K562 (cell line): ENCODE measurements at regions not wholly inside any gene's neighbourhood (a gene's known extent, or its start where the extent isn't known, plus 50 kb on each side); places are given as distances from the start of the nearest gene placed in this dataset.

Experiments
- ATAC-seq: fragments of 200-7000 bp; cut with Tn5 transposase; 3 replicates; pipeline ENCODE4 v1.9.1; 2020; ENCODE audit warnings: moderate library complexity
- BruUV-seq: library from RNA; stranded (reverse); fragments of 400-500 nt; replicated peaks from 2 replicates; lab custom pipeline; 2021; lab: Mats Ljungman, UMichigan
- CTCF ChIA-PET: fragments of 300-600 bp; formaldehyde crosslinking; extraction: SDS; loops from one replicate; lab custom pipeline; 2021; ENCODE audit warnings: low intra/inter-chr PET ratio; lab: Yijun Ruan, JAX
- POLR2A ChIA-PET: fragments of 300-600, 350-650 bp; sonication (Branson Sonifier 250); formaldehyde crosslinking; extraction: SDS; loops from one replicate; lab custom pipeline; 2021; ENCODE audit warnings: antibody characterized with exemption, inconsistent platforms; lab: Yijun Ruan, JAX
- DNase-seq, 4 experiments: peaks; one replicate each; pipeline versions ENCODE4 v3.0.0 to v3.0.0-alpha.2; 2011 to 2018; ENCODE audit warnings: low spot score in 3 of 4, mixed read lengths in 3 of 4; ENCODE audit errors: extremely low read depth in 1 of 4
- FAIRE-seq: peaks from 2 replicates; lab custom pipeline; 2011; peaks lifted over from hg19 to GRCh38; lab: Jason Lieb, UNC
- H2AFZ ChIP-seq: 2 replicates; pipeline ENCODE4 v1.6.0; 2011; ENCODE audit warnings: low read depth, low read length, control low read depth, inconsistent platforms
- H3K27ac ChIP-seq: fragments of 200-600 bp; 3 replicates; pipeline ENCODE4 v1.8.0; 2011; ENCODE audit warnings: low read depth, mild to moderate bottlenecking, control low read depth, inconsistent platforms, low read length, moderate library complexity, mixed read lengths; ENCODE audit errors: extremely low read depth
- H3K27me3 ChIP-seq, 2 experiments: fragments of 300-600 bp in 1 of 2; 2 replicates in 1 of 2; 3 replicates in 1 of 2; pipeline versions ENCODE4 v1.6.0 to v1.8.0; 2011; ENCODE audit warnings: inconsistent platforms in 2 of 2, low read length in 2 of 2, mild to moderate bottlenecking in 1 of 2, mixed read lengths in 1 of 2, moderate library complexity in 1 of 2; ENCODE audit not compliant: control insufficient read depth in 2 of 2, insufficient read depth in 2 of 2
- H3K36me3 ChIP-seq: fragments of 300-600 bp; 3 replicates; pipeline ENCODE4 v1.8.0; 2011; ENCODE audit warnings: mild to moderate bottlenecking, low read length, inconsistent platforms; ENCODE audit not compliant: control insufficient read depth, insufficient read depth
- H3K4me1 ChIP-seq, 2 experiments: fragments of 200-600 bp in 1 of 2; replicated peaks in 1 of 2; 2 replicates in 1 of 2; 3 replicates in 1 of 2; pipeline versions ENCODE4 v1.5.1 to v1.8.0; 2011; ENCODE audit warnings: inconsistent platforms in 2 of 2, low read length in 2 of 2, mild to moderate bottlenecking in 1 of 2, mixed read lengths in 1 of 2, moderate library complexity in 1 of 2; ENCODE audit not compliant: control insufficient read depth in 2 of 2, insufficient read depth in 2 of 2
- H3K4me2 ChIP-seq: 2 replicates; pipeline ENCODE4 v1.6.1; 2011; ENCODE audit warnings: low read length, control low read depth, inconsistent platforms, mixed read lengths; ENCODE audit not compliant: insufficient read depth
- H3K4me3 ChIP-seq: fragments of 200-600 bp; sonication (generic), shearing (Covaris generic); 2 replicates; pipeline ENCODE4 v1.5.1; 2016; ENCODE audit warnings: control low read depth, inconsistent platforms
- H3K79me2 ChIP-seq: fragments of 200-600 bp; 3 replicates; pipeline ENCODE4 v1.8.0; 2011; ENCODE audit warnings: low read length, inconsistent platforms; ENCODE audit not compliant: control insufficient read depth, insufficient read depth
- H3K9ac ChIP-seq, 2 experiments: 2 replicates each; pipeline versions ENCODE4 v1.6.0 to v1.6.1; 2011; ENCODE audit warnings: low read depth in 2 of 2, low read length in 2 of 2, control low read depth in 1 of 2, inconsistent platforms in 1 of 2, mild to moderate bottlenecking in 1 of 2, mixed read lengths in 1 of 2; ENCODE audit not compliant: insufficient read depth in 1 of 2
- H3K9me1 ChIP-seq: one replicate; pipeline ENCODE4 v1.6.0; 2011; ENCODE audit warnings: inconsistent platforms, mild to moderate bottlenecking, low read length, moderate library complexity; ENCODE audit not compliant: control insufficient read depth, insufficient read depth
- H3K9me3 ChIP-seq: replicated peaks from 2 replicates; pipeline ENCODE4 v1.5.1; 2011; ENCODE audit warnings: low read depth, low read length, inconsistent platforms; ENCODE audit not compliant: control insufficient read depth, insufficient read depth
- H4K20me1 ChIP-seq: replicated peaks from 2 replicates; pipeline ENCODE4 v1.6.1; 2011; ENCODE audit warnings: low read length, inconsistent platforms, mixed read lengths; ENCODE audit not compliant: control insufficient read depth, insufficient read depth
- CTCF ChIP-seq, 3 experiments: IDR thresholded peaks in 2 of 3; conservative IDR thresholded peaks in 1 of 3; 2 replicates each; pipeline ENCODE4 v1.5.1; 2011 to 2012; ENCODE audit warnings: low read length in 3 of 3, mild to moderate bottlenecking in 3 of 3, control low read depth in 2 of 3, improper control_type of control experiment in 1 of 3, inconsistent platforms in 1 of 3, low read depth in 1 of 3, mixed read lengths in 1 of 3, moderate library complexity in 1 of 3; ENCODE audit not compliant: insufficient read depth in 2 of 3
- ESRRB ChIP-seq: fragments of 250-450 bp; sonication (Bioruptor Pico); IDR thresholded peaks from 2 replicates; pipeline ENCODE4 v1.5.0; 2020; ENCODE audit warnings: mild to moderate bottlenecking, moderate library complexity, borderline replicate concordance
- GABPB2 ChIP-seq: fragments of 250-450 bp; sonication (Bioruptor Pico); conservative IDR thresholded peaks from 2 replicates; pipeline ENCODE4 v1.5.1; 2021; ENCODE audit warnings: mild to moderate bottlenecking
- HMGN3 ChIP-seq: IDR thresholded peaks from 2 replicates; pipeline ENCODE4 v1.6.1; 2011; ENCODE audit warnings: borderline replicate concordance, low read depth, mild to moderate bottlenecking, mixed read lengths, low read length; ENCODE audit not compliant: insufficient read length; ENCODE audit errors: extremely low read depth
- L3MBTL2 ChIP-seq: fragments of 450-650 bp; IDR thresholded peaks from 2 replicates; pipeline ENCODE4 v1.6.1; 2016; ENCODE audit warnings: mild to moderate bottlenecking, moderate library complexity
- MYBL2 ChIP-seq, 2 experiments: fragments of 450-650 bp in 1 of 2; sonication (generic) in 1 of 2; formaldehyde crosslinking in 1 of 2; IDR thresholded peaks; 2 replicates each; pipeline versions ENCODE4 v1.6.1 to v1.8.1; 2017 to 2022; ENCODE audit warnings: borderline replicate concordance in 1 of 2, inconsistent platforms in 1 of 2, low read depth in 1 of 2, mild to moderate bottlenecking in 1 of 2, missing genetic modification reagents in 1 of 2, moderate library complexity in 1 of 2
- SNRNP70 ChIP-seq: fragments of 200-400 bp; formaldehyde crosslinking; optimal IDR thresholded peaks from 2 replicates; pipeline ENCODE3; 2017; ENCODE audit warnings: low read depth, low read length
- WGBS: fragments of 100-300 bp; shearing (Covaris generic); methylation state at CpG from one replicate; pipeline ENCODE4 v1.1.6; 2016; ENCODE audit warnings: low coverage, mixed read lengths; ENCODE audit not compliant: insufficient coverage; ENCODE audit errors: missing lambda C conversion rate; 5-methylcytosine and 5-hydroxymethylcytosine counted together
- in situ Hi-C: fragments of 300-500 bp; cut with MboI; formaldehyde crosslinking; loops from 4 replicates; pipeline ENCODE4 v1.15.0; 2018; ENCODE audit warnings: inconsistent platforms, mixed read lengths
- intact Hi-C: fragments of 100-400 bp; cut with micrococcal nuclease; formaldehyde crosslinking; loops from 2 replicates; pipeline ENCODE4 v1.14.2; 2022

GRCh38 chr10:30709700-30710358 lies 80.3 kb upstream of the LYZL2 start (continued):
- TF ChIP-seq MYBL2 (IDR thresholded peaks at IDR 0.05; ENCODE audit: low read depth), result no peak
- no peak for TF ChIP-seq MYBL2 (CRISPR knock-in tag; IDR thresholded peaks at IDR 0.05; ENCODE audit: borderline replicate concordance)
- TF ChIP-seq ESRRB (CRISPR knock-in tag), result no peak
- TF ChIP-seq GABPB2 (CRISPR knock-in tag), result no peak
- no peak for TF ChIP-seq HMGN3

GRCh38 chr10:30709229-30709628 lies 79.7 kb upstream of the LYZL2 start:
- intact Hi-C loops, result no loop called here
- in situ Hi-C loops, result no loop called here
- Histone ChIP-seq H3K4me1 (no peaks in the 10 kb centered on the region; a peak in 1 of 5 replicates), H3K27me3 (peaks cover 8 to 20% of the 10 kb centered on the region in 2 experiments; a peak in 4 of 5 replicates), H3K36me3 (no peaks in the 10 kb centered on the region), H4K20me1 (no peaks in the 10 kb centered on the region), H3K79me2 (no peaks in the 10 kb centered on the region), H3K9ac (no peak overlapping the region), H3K9me3 (no peaks in the 10 kb centered on the region)
- ChIA-PET CTCF (no interaction called here), POLR2A (no interaction called here)
- DNase-seq, result no peak
- peak; percentile 83 for ATAC-seq
- BruUV-seq, result no TSS peak
- peak; percentile 10 to 37 (median 24); a peak in 2 of 6 replicates for TF ChIP-seq CTCF (IDR thresholded peaks at IDR 0.05 in 2 of 3, conservative IDR thresholded peaks at IDR 0.05 in 1 of 3; ENCODE audit: insufficient read depth in 2 of 3, low read depth in 1 of 3, low read length in 3 of 3)
- no peak for TF ChIP-seq SNRNP70
- TF ChIP-seq L3MBTL2, result peak; percentile 27; the same call in 1 of the 2 replicates
- TF ChIP-seq, all 486 proteins: peak for 2
- FAIRE-seq, result peak; percentile 15
- H3K4me3 ChIP-seq, result no peak overlapping the region
- no peak overlapping the region for H3K4me2 ChIP-seq
- H2AFZ ChIP-seq, result no peak overlapping the region
- 13% methylated on average over 10 of the region's 10 CpGs for WGBS
- no peaks in the 10 kb centered on the region for H3K9me1 ChIP-seq
- H3K27ac ChIP-seq, result no peak overlapping the region
